Fibroblast of pulmonary artery (primary cell): ENCODE measurements at regions not wholly inside any gene's neighbourhood (a gene's known extent, or its start where the extent isn't known, plus 50 kb on each side); places are given as distances from the start of the nearest gene placed in this dataset.

ENCODE experiments used
- DNase-seq: peaks from one replicate; pipeline ENCODE4 v3.0.0-alpha.2; 2010; ENCODE audit warnings: low read depth
- H3K4me3 ChIP-seq: replicated peaks from 2 replicates; pipeline ENCODE4 v1.5.1; 2011; ENCODE audit warnings: low read depth, mild to moderate bottlenecking, control low read depth, low read length, moderate library complexity
- TF ChIP-seq, protein P1 (sequence below): IDR thresholded peaks from 2 replicates; pipeline ENCODE4 v1.5.1; 2011; ENCODE audit warnings: mild to moderate bottlenecking, control low read depth, low read length, inconsistent platforms; ENCODE audit errors: missing control alignments

DNA sequence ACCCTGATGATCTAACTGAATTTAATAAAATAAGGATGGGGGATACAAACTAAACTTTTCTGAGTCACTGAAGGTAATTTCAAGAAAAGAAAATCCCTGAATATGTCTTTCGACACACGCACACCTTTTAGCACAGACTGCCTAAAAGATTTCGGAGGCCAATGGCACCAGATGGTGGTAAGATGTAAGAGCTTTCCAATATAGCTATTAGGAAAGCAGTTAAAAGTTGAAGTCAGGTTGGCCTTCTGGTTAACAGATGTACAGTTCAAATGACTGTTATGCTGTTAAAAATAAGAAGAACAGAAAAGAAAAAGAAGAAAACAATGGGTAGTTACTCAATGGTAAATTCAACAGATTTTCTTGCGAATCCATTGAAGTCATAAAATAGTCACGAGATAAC, 80.7 kb upstream of the KRR1 start:
- TF ChIP-seq, protein P1, sequence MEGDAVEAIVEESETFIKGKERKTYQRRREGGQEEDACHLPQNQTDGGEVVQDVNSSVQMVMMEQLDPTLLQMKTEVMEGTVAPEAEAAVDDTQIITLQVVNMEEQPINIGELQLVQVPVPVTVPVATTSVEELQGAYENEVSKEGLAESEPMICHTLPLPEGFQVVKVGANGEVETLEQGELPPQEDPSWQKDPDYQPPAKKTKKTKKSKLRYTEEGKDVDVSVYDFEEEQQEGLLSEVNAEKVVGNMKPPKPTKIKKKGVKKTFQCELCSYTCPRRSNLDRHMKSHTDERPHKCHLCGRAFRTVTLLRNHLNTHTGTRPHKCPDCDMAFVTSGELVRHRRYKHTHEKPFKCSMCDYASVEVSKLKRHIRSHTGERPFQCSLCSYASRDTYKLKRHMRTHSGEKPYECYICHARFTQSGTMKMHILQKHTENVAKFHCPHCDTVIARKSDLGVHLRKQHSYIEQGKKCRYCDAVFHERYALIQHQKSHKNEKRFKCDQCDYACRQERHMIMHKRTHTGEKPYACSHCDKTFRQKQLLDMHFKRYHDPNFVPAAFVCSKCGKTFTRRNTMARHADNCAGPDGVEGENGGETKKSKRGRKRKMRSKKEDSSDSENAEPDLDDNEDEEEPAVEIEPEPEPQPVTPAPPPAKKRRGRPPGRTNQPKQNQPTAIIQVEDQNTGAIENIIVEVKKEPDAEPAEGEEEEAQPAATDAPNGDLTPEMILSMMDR = no peak
- H3K4me3 ChIP-seq = no peak overlapping the region
- no peak for DNase-seq

GRCh38 chr12:75591628-75592027, 80.2 kb upstream of the KRR1 start:
- DNase-seq = peak; percentile 31
- no peak overlapping the region for H3K4me3 ChIP-seq
- TF ChIP-seq, protein P1 = no peak

- TF ChIP-seq, protein P1 = no peak
- no peak for DNase-seq
- H3K4me3 ChIP-seq = no peak overlapping the region
These were observed 78.4 kb upstream of the KRR1 start for GRCh38 chr12:75589801-75590200.

- no peak overlapping the region for H3K4me3 ChIP-seq
- TF ChIP-seq, protein P1 = no peak
- peak; percentile 15 for DNase-seq
These were observed 76.1 kb upstream of the KRR1 start for GRCh38 chr12:75587340-75588106.

DNA sequence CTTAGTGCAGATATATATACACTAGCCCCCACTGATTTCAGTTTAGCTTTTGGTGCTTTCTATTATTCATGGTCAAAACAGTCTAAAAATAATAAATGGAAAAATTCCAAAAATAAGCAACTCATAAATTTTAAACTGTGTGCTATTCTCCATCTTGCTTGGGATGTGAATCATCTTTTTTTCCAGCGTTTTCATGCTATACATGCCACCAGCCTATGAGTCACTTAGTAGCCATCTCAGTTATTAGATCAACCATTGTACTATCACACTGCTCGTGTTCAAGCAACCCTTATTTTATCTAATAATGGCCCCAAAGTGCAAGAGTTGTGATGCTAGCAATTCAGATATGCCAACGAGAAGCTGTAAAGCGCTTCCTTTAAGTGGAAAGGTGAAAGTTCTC, 73.9 kb upstream of the KRR1 start:
- DNase-seq = peak; percentile 76
- H3K4me3 ChIP-seq = no peak overlapping the region
- TF ChIP-seq, protein P1 = no peak

- DNase-seq = no peak
- no peak overlapping the region for H3K4me3 ChIP-seq
- TF ChIP-seq, protein P1 = no peak
These were observed 71.9 kb upstream of the KRR1 start for GRCh38 chr12:75583355-75583754.

GRCh38 chr12:75581515-75581914, 70.1 kb upstream of the KRR1 start:
- H3K4me3 ChIP-seq = no peak overlapping the region
- TF ChIP-seq, protein P1 = no peak
- no peak for DNase-seq
